ENCODE measurements at regions not wholly inside any gene's neighbourhood (a gene's known extent, or its start where the extent isn't known, plus 50 kb on each side); places are given as distances from the start of the nearest gene placed in this dataset.

- DNase-seq: no peak
- Histone ChIP-seq H3K27me3 (peaks cover 0 to 48% (median 0%) of the 10 kb centered on the region in 4 donors), H3K4me3 (no peak overlapping the region), H3K9me3 (no peaks in the 10 kb centered on the region), H3K4me1 (no peaks in the 10 kb centered on the region), H3K36me3 (no peaks in the 10 kb centered on the region), H3K27ac (no peak overlapping the region)
- 76 to 78% methylated on average over 4 of the region's 4 CpGs for WGBS, 2 donors
- no peak for TF ChIP-seq CTCF (IDR thresholded peaks at IDR 0.05)
- intact Hi-C loops (cut with DNase I): no loop called here
These were observed 143.8 kb downstream of the TPRA1 start for GRCh38 chr3:127446756-127447155.

- intact Hi-C loops (cut with DNase I): no loop called here
- H3K27me3 ChIP-seq: peaks cover 0 to 40% (median 0%) of the 10 kb centered on the region in 4 donors
- TF ChIP-seq CTCF (IDR thresholded peaks at IDR 0.05) (no peak), POLR2A (IDR thresholded peaks at IDR 0.05) (no peak)
These were observed 144.8 kb downstream of the TPRA1 start for GRCh38 chr3:127445581-127446343.

GRCh38 chr3:127444761-127445160 lies 145.8 kb downstream of the TPRA1 start:
- Histone ChIP-seq H3K27ac (no peak overlapping the region), H3K9me3 (no peaks in the 10 kb centered on the region), H3K27me3 (peaks cover 0 to 30% (median 0%) of the 10 kb centered on the region in 4 donors), H3K36me3 (no peaks in the 10 kb centered on the region), H3K4me1 (no peaks in the 10 kb centered on the region), H3K4me3 (no peak overlapping the region)
- no peak for DNase-seq
- TF ChIP-seq CTCF (IDR thresholded peaks at IDR 0.05): no peak
- TF ChIP-seq POLR2A (IDR thresholded peaks at IDR 0.05): no peak
- WGBS, 2 donors: 65% methylated on average over 2 of the region's 2 CpGs; no CpG with 5 or more reads in 1 of the 2 donors
- intact Hi-C loops (cut with DNase I): no loop called here

More at GRCh38 chr3:127445581-127446343, 144.8 kb downstream of the TPRA1 start:
- Histone ChIP-seq H3K9me3 (no peaks in the 10 kb centered on the region), H3K27ac (no peak overlapping the region), H3K4me1 (no peaks in the 10 kb centered on the region), H3K36me3 (no peaks in the 10 kb centered on the region), H3K4me3 (no peak overlapping the region)
- 63 to 69% methylated on average over 8 to 10 of the region's 14 CpGs for WGBS, 2 donors
- DNase-seq: no peak

- no peaks in the 10 kb centered on the region for H3K4me1 ChIP-seq
- TF ChIP-seq CTCF (IDR thresholded peaks at IDR 0.05) (no peak), POLR2A (IDR thresholded peaks at IDR 0.05) (no peak)
- H3K4me3 ChIP-seq: no peak overlapping the region
- WGBS, 2 donors: 83 to 90% methylated on average over 7 to 10 of the region's 15 CpGs
- no peak overlapping the region for H3K27ac ChIP-seq
- H3K27me3 ChIP-seq: peaks cover 0 to 23% (median 0%) of the 10 kb centered on the region in 4 donors
- H3K36me3 ChIP-seq: no peaks in the 10 kb centered on the region
- no peaks in the 10 kb centered on the region for H3K9me3 ChIP-seq
- intact Hi-C loops (cut with DNase I): no loop called here
- DNase-seq: no peak
These were observed 146.8 kb downstream of the TPRA1 start for GRCh38 chr3:127443581-127444375.

- WGBS, 2 donors: 43 to 100% methylated on average over 1 to 2 of the region's 5 CpGs
- H3K4me3 ChIP-seq: no peak overlapping the region
- H3K4me1 ChIP-seq: no peaks in the 10 kb centered on the region
- H3K9me3 ChIP-seq: no peaks in the 10 kb centered on the region
- peaks cover 0 to 16% (median 0%) of the 10 kb centered on the region in 4 donors for H3K27me3 ChIP-seq
- no peak overlapping the region for H3K27ac ChIP-seq
- no peaks in the 10 kb centered on the region for H3K36me3 ChIP-seq
- DNase-seq: no peak
- intact Hi-C loops (cut with DNase I): no loop called here
- no peak for TF ChIP-seq POLR2A (IDR thresholded peaks at IDR 0.05)
- TF ChIP-seq CTCF (IDR thresholded peaks at IDR 0.05): no peak
These were observed 148.0 kb downstream of the TPRA1 start for GRCh38 chr3:127442506-127442905.

Data from esophagus squamous epithelium (tissue), 5 donors.